HUDEP-2 (cell line): ENCODE measurements at regions not wholly inside any gene's neighbourhood (a gene's known extent, or its start where the extent isn't known, plus 50 kb on each side); places are given as distances from the start of the nearest gene placed in this dataset.

ENCODE experiments used
- DNase-seq, 76 experiments: peaks; one replicate each; lab custom pipeline; 2025; ENCODE audit not compliant: unreplicated experiment in 76 of 76; lab: John Stamatoyannopoulos, UW

DNA sequence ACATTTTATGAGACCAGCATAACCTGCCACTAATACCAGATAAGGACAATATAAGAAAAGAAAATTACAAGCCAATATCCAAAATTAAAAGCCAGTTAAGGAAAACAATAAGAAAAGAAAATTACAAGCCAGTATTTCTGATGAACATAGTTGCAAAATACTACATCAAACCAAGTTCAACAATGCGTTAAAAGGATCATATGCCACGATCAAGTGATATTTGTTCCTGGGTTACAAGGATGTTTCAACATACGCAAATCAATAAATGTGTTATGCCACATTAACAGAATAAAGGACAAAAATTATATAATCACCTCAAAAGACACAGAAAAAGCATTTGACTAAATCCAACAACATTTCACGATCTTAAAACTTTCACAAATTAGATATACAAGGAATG is 431.9 kb downstream of the ELAVL2 start:
- no peak for DNase-seq

DNA sequence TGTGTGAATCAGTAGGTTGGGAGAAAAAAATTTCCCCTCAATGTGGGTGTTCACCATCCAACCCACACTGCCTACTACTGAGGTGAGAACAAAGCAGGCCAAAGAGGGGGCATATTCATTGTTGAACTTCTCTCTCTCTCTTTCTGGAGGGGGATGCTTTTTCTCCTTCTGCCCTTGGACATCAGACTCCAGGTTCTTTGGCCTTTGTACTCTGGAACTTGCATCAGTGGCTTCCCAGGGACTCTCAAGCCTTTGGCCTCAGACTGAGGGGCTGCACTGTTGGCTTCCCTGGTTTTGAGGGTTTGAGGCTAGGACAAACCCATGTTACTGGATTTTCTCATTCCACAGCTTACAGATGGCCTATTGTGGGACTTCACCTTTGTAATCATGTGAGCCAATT is 417.2 kb downstream of the ELAVL2 start:
- DNase-seq = no peak

DNA sequence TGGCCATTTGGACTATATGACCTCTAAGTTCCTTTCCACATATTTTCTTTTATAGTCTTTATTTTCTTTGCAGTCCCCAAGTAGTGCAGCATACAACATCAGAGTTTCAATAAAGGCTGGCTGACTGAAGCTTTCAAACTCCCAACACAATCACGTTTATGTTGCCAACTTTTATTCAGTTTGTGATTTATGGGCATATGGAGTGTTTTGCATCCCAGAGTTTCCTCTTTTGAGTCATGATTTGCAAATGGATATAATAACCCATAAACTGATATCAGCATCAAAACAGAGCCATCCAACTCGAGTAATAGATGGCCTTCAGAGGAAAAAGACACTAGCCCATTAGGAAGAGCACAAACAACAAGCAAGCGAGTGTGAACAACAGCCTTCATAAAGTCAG is 414.0 kb downstream of the ELAVL2 start:
- no peak for DNase-seq

DNA sequence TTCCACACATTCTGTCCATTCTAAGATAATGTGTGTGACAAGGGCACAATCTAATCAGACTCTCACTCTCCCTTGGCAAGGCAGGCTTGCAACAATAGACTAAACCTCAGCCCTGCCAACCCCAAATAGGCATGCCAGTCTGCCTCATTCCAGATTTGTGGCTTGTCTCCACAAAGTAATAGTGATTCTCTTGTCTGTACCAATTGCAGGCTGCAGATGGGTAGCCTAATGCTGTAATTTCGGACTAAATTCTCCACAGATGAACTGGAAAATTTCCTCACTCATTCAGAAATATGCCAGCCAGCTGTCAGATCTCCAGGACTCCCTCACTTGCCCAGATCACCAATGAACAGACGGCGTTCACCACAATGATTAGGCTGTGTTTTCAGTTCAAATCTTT is 413.6 kb downstream of the ELAVL2 start:
- DNase-seq = no peak

DNA sequence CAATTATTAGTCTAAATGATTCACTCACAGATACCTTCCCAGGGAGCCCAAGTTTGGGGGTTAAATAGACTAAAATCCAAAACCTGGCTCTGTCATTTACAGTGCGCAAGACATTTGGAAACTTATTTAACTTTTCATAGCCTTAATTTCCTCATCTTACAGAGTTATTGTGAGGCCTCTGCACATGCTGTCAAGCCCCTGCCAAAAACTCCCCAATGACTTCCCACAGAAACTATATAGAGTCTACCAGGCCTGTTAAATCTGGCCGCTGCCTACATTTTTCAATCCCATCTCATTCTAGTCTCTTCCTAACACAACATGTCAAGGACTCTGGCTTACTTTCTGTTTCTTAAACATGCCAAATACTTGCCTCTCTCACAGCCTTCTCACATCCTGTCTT is 412.5 kb downstream of the ELAVL2 start:
- no peak for DNase-seq

DNA sequence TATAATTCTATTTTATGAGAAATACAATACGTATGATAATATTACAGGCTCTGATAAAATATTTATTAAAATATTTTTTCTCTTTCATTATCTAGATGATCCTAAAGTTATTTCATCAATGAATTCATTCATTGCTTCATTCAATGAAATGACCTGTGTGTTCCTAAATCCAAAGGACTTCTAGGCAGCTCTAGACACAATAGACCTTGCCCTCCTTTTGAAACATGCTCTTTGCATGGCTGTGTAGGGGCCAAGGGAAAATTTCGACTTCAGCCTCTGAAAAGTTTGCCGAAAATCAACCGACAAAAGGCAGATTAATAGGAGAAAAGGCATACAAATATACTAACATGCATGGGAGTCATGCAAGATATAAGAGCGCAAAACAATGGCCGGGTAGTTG is 402.0 kb downstream of the ELAVL2 start:
- DNase-seq = no peak

DNA sequence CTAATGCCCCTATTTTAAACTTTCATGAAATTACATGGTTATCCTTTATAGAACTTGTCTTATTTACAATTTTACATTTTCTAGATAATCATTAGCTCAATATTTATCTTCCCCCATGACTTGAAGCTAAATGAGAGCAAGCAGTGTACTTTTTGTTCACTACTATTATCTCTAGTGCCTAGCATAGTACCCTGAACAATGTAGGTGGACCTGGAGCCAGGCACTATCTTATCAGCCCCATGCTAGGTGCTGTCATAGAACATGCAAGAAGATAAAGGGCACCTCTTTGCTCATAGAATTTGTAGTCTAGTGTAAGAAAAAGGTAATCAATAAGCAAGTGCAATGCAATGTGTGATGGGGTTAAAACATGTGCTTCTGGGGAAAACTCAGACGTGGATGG is 399.9 kb downstream of the ELAVL2 start:
- DNase-seq = no peak

DNA sequence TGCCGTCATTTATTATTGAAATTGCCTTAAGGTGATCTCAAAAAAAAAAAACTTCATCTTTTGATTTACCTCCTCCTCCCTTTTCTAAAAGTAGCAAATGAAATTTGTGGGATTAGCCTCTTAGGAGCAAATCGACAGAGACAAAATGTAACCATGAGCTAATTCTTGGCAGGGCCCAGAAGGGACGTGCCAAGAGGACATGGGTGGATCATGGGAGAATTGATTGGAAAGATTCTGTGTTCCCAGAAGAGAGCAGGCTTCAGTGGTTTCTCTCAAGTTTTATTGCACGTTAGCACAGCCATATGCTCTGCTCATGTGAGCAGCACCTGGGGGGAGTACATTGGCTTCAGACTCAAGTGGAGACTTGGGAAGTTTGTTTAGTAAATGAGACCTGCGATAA is 394.6 kb downstream of the ELAVL2 start:
- DNase-seq = no peak

DNA sequence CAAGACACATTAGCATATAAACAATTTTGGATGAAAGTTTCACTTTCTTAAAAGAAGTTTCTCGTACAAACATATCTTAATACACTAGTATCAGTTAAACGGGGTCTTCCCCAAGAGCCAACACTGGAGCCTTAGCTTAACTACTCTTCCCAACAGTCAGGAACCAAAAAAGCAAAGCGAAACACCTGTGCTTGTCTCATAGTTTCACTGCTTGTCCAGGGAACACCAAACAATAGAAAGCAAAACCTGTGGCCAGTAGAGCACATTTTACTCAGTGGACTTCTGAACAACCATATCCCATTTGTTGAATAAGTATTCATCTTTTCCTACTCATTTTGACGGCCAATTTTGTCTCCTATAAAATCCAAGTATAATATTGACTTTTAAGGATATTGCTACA is 391.4 kb downstream of the ELAVL2 start:
- DNase-seq = no peak

DNA sequence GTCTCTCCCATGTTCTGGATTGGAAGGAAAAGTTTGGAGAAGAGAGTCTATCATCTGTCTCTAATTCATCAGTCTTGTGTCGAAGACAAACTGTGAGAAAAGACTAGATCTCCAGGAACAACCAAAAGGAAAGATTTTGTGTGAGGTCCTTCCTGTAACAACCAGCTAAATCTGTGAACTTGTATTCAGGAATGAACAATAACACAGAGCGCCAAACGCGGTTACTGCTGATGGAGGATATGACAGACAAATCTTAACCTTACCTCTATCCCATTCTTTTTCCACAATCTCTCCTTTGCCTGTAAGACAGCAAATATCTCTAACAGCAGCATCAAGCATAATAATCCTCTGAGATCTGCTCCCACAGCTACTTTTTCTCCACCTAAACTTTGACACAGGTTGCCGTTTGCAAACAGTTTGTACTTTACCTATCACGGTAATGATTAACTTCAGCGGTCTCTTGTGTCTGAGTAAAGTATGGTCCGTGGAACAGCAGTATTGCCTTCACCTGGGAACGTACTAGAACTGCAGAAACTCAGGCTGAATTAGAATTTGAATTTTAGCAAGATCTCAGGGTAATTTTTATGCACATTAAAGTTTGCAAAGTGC is 387.6 kb downstream of the ELAVL2 start:
- DNase-seq = no peak

DNA sequence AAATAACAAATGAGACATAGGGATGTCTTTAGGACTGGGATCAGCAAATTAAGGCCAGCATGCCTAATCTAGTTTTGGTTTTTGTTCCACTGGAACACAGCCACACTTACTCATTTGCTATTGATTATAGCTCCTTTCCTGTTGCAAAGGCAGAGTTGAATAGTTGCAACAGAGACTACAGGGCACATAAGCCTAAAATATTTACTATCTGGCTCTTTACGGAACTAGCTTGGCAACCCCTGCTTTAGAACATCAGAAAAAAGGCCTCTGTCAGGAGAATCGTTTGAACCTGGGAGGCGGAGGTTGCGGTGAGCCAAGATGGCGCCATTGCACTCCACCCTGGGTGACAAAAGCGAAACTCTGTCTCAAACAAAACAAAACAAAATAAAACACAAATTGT is 384.8 kb downstream of the ELAVL2 start:
- DNase-seq = no peak

DNA sequence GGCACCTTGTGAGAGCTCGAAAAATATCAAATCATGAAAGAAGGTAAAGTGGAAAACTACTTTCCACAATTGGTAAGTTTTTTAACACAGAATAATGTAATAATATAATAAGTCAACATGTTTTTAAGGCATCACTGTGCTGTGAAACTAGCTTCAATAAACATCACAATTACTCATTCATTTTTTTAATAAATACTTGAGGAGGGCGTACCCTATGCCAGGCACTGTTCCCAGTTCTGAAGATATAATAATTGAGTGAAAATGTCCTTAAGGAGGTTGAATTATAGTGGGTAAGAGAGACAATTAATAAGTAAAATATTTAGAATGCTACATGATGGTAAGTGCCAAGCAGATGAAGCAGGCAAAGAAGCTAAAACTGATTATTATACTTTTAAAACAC is 381.4 kb downstream of the ELAVL2 start:
- DNase-seq = no peak

DNA sequence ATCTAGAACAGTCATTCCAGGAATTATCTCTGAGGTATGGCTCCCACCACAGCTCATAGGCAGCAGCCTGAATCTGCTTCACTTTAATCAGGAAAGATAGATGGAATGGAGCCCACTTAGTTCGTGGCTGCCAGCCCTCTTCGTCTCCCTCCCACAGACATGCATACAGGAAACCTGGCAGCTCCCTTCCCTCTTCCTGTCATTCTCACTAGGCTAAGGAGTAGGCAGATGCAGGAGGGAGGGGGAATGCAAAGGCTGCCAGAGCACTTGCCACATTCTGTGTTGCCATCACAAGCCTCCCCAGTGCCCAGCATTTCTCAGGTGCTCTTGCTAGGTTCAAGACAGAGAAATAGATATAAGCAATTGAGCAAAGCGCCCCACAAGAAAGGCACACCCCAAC is 378.9 kb downstream of the ELAVL2 start:
- no peak for DNase-seq

DNA sequence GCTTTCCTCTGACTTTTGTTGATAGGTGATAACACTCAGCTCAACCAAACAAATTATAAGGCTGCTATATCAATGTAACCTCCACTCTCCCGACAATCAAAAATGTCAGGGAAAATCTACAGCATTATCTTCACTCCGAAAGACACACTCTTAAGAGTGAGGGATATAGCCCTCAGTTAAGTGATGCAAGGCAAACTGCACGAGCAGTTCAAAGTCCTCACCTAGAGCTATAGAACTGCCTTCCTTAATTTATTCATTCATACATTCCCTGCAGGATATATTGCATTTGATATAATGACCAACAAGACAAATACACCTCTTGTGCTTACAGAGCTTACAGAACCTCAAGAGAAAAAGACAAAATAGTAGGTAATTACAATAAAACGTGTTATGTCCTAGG is 378.1 kb downstream of the ELAVL2 start:
- DNase-seq = no peak

DNA sequence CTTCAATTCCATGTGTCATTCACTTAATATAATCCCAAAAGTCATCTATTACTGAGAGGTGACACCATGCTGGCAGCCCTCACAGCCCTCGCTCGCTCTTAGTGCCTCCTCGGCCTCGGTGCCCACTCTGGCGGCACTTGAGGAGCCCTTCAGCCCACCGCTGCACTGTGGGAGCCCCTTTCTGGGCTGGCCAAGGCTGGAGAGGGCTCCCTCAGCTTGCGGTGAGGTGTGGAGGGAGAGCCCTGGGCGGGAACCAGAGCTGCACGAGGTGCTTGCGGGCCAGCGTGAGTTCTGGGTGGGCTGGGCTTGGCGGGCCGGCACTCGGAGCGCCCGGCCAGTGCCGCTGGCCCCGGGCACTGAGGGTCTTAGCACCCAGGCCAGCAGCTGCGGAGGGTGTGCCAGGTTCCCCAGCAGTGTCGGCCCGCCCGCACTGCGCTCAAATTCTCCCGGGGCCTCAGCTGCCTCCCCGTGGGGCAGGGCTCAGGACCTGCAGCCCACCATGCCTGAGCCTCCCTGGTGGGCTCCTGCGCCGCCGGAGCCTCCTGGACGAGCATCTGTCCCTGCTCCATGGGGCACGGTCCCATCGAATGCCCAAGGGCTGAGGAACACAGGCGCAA is 374.1 kb downstream of the ELAVL2 start:
- no peak for DNase-seq

DNA sequence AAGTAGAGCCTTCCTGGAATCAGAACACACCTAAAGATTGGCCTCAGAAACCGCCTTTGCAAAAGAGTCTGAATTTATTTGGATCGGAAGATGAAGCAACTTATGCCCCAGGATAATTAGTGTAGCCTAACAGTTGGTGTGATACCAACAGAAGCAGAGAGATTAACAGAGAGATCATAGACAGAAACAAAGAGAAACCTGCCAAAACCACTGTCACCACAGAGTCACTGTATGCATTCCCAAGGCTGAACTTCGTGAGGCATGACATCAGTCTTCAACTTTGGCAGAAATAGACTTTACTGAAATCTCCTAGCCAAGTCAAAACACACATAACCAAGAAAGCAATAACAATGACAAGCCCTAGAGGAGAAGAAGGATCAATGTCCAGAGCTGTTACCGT is 361.8 kb downstream of the ELAVL2 start:
- no peak for DNase-seq

DNA sequence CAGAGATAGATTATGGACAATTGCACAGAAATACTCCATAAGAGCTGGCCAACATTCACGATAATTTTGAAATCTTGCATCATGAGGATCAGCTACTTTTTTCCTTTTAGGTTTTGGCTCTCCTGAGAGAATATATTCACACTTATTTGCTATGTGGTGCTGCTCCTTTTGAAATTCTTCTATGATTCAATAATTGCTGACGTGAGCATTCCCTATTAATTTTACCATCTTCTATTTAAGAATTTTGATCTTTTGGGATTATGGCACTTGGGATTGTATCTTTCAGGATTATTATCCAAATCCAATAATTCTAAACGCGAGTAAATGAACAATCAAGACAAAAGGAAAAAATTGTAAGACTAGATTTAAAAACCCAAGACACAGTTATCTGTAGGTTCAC is 358.8 kb downstream of the ELAVL2 start:
- DNase-seq = no peak

DNA sequence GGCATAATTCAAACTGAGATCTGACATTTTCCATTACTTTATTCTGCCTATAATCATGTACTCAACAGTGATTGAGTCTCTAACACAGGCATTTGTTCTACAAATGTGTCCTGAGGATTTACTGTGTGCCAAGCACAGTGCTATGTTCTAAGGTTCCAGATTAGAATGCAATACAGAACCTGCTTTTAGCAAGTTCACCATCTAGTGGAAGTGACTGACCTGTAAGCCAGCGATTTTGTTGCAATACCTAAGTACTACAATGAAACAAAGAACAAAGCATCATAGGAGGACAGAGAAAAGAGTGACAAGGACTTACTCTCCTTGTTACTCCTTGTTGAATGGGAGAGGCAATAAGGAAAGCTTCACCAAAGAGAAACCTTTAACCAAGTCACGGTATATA is 348.1 kb downstream of the ELAVL2 start:
- DNase-seq = no peak

DNA sequence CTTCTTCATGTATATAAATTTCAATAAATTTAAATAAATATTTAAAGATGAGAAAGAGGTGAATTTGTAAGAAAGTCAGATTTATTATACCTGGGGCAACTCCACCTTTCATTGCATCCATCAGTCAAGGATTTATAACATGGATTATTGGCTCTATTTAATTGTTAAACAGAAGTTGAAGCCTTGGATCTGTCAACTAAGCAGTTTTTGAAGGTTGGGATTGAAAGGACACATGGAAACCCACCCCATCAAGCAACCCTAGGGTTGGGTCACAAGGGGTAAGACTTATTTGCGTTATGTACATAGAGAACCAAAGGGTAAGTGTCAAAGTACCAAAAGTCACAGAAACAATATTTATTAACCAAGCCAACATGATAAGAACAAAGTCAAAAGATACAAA is 342.5 kb downstream of the ELAVL2 start:
- no peak for DNase-seq

DNA sequence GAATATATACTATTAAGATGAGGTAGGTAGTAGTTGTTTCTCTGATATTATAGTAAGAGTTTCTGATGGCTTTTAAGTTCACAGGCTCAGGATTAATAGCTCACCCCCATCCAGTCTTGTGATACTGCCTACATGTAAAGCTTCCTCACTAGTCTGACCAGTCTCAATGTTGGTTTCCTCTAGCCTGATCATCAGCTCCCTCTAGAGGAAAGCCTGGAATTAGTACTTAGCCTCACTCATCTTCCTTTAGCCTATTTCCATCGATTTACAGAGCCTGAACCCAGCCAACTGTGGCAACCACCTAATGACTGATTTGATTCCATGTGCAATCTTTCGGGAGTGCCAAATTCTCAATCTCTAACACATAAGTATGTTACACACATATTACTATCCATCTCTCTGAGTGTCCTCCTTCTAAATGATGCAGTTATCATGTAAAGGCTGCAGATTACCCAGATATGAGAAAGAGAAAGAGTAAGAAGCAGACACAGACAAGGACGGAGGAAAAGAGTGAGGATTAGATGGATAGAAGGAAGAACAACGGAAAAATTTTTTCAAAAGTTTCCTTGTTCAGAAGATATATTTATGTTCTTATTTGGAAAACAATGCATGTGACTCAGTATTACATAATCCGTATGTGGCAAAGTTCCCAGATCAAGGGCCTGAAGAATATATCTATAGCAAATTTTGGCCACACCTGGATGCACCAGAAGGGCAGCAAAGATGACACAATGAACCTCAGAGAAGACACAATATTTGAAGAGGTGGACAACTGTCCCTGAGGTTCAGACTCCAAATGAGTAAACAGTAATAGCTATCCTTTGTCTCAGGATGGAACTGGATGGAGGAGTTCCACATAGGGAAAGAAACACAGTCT is 333.7 kb downstream of the ELAVL2 start:
- peak in 5 of 76 experiments; percentile 0 to 16 (median 10) for DNase-seq

DNA sequence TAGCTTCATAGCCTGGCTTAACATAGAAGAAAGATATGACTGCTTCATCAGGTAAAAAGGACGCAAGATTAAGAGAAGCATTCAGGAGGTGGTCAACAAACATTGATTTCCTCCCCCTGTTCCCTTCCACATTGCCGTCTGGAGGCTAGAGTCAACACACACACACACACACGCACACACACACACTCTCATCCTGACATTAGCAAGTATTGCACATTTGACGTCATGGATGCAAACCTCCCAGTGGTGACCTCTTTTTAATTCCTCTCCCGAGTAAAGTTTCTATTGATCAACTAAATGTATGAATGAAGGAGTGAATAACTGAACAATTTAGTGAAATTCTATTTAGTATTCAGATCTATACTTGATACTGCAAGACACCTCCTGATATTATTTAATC is 332.8 kb downstream of the ELAVL2 start:
- no peak for DNase-seq

DNA sequence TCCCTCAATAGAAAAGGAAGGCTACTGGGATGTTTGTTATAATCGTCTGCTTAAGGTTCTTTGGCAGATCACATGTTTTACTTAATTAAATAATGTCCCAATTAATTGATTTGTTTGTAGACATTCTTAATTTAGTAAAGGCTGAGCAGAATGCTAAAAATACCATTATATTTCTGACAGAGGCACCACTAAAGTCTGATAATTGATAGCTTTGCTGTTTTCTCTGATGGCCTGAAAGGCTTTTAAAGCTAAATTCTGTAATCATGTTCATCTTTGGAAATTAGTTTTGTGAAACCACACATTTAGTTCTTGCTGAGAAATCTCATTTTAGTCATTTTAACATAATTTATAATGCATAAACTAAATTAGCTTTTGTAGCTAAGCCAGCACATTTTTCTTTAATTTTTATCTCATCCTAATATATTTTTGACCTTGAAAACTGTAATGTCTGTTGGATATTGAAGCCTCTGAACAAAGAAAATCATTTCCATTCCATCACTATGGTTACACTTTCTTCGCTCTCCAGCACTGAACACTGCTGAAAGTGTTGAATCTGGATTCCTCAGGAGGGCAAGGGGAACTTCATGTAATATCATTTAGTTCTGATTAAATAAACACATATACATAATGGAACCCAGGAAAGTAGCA is 329.4 kb downstream of the ELAVL2 start:
- no peak for DNase-seq
